Nucleus accumbens (tissue), 56 donors: ENCODE measurements at regions not wholly inside any gene's neighbourhood (a gene's known extent, or its start where the extent isn't known, plus 50 kb on each side); places are given as distances from the start of the nearest gene placed in this dataset.

ENCODE experiments used
- DNase-seq, 56 donors: peaks; one replicate each; lab custom pipeline; 2025; lab: John Stamatoyannopoulos, UW

- DNase-seq, result no peak
Observed at GRCh38 chr4:138964716-138965426, 50.7 kb upstream of the NOCT start.

- DNase-seq, result no peak
Observed at GRCh38 chr4:138963412-138963811, 52.2 kb upstream of the NOCT start.

- DNase-seq, result no peak
Observed at GRCh38 chr4:138961664-138962063, 53.9 kb upstream of the NOCT start.

GRCh38 chr4:138961129-138961528 is 54.5 kb upstream of the NOCT start:
- DNase-seq, result no peak

GRCh38 chr4:138960175-138960710 is 55.3 kb upstream of the NOCT start:
- DNase-seq, result no peak

GRCh38 chr4:138959097-138959815 is 56.3 kb upstream of the NOCT start:
- no peak for DNase-seq

- no peak for DNase-seq
Observed at GRCh38 chr4:138958519-138958918, 57.1 kb upstream of the NOCT start.

- DNase-seq, result no peak
Observed at GRCh38 chr4:138957302-138957701, 58.3 kb upstream of the NOCT start.

- no peak for DNase-seq
Observed at GRCh38 chr4:138954428-138954827, 61.2 kb upstream of the NOCT start.

GRCh38 chr4:138953961-138954371 is 61.6 kb upstream of the NOCT start:
- DNase-seq, result no peak

- DNase-seq, result peak in 27 of 56 donors; percentile 1 to 72 (median 27)
Observed at GRCh38 chr4:138952411-138952810, 63.2 kb upstream of the NOCT start.

GRCh38 chr4:138951764-138952163 is 63.8 kb upstream of the NOCT start:
- no peak for DNase-seq

- no peak for DNase-seq
Observed at GRCh38 chr4:138949866-138950265, 65.7 kb upstream of the NOCT start.

GRCh38 chr4:138948918-138949317 is 66.7 kb upstream of the NOCT start:
- no peak for DNase-seq

GRCh38 chr4:138946306-138946705 is 69.3 kb upstream of the NOCT start:
- no peak for DNase-seq

- DNase-seq, result no peak
Observed at GRCh38 chr4:138945840-138946239, 69.7 kb upstream of the NOCT start.

GRCh38 chr4:138945401-138945800 is 70.2 kb upstream of the NOCT start:
- DNase-seq, result no peak

- no peak for DNase-seq
Observed at GRCh38 chr4:138943893-138944292, 71.7 kb upstream of the NOCT start.

- no peak for DNase-seq
Observed at GRCh38 chr4:138941037-138941436, 74.5 kb upstream of the NOCT start.

- no peak for DNase-seq
Observed at GRCh38 chr4:138939960-138940359, 75.6 kb upstream of the NOCT start.

GRCh38 chr4:138938366-138938690 is 77.3 kb upstream of the NOCT start:
- peak in 1 of 56 donors; percentile 12 for DNase-seq
